ENCODE measurements at regions not wholly inside any gene's neighbourhood (a gene's known extent, or its start where the extent isn't known, plus 50 kb on each side); places are given as distances from the start of the nearest gene placed in this dataset.

GRCh38 chr4:176014583-176015108 is 51.0 kb upstream of the WDR17 start:
- DNase-seq: no peak
